ENCODE measurements at regions not wholly inside any gene's neighbourhood (a gene's known extent, or its start where the extent isn't known, plus 50 kb on each side); places are given as distances from the start of the nearest gene placed in this dataset.

DNA sequence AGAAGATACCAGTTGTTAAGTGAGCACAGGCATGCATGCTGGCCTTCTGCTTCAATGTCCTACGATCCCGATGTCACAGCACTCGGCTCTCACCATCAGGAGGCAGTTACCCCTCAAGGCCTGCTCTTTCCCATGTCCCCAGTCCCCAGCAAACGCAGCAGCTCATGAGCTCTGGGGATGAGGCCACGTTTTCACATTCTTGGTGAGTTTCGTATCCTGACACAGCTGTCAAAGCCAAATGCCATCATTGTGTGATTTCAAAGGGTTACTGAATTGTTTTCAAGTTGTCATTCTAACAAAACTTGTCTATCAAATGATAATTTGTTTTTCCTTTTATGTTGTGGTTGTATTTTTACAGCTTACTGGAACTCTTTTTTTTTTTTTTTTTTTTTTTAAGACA lies 226.9 kb upstream of the KCNG1 start:
- H3K4me3 ChIP-seq: no peak overlapping the region
- WGBS, 2 donors: 42 to 49% methylated on average over 6 of the region's 6 CpGs
- peaks cover 0 to 50% (median 25%) of the 10 kb centered on the region in 7 donors for H3K27me3 ChIP-seq
- no peaks in the 10 kb centered on the region for H3K9me3 ChIP-seq
- H3K36me3 ChIP-seq: no peaks in the 10 kb centered on the region
- DNase-seq (no peak), ATAC-seq (no peak)
- no peak overlapping the region for H3K27ac ChIP-seq
- no peaks in the 10 kb centered on the region for H3K4me1 ChIP-seq
- intact Hi-C loops (cut with DNase I): no loop called here
- TF ChIP-seq, protein P1, sequence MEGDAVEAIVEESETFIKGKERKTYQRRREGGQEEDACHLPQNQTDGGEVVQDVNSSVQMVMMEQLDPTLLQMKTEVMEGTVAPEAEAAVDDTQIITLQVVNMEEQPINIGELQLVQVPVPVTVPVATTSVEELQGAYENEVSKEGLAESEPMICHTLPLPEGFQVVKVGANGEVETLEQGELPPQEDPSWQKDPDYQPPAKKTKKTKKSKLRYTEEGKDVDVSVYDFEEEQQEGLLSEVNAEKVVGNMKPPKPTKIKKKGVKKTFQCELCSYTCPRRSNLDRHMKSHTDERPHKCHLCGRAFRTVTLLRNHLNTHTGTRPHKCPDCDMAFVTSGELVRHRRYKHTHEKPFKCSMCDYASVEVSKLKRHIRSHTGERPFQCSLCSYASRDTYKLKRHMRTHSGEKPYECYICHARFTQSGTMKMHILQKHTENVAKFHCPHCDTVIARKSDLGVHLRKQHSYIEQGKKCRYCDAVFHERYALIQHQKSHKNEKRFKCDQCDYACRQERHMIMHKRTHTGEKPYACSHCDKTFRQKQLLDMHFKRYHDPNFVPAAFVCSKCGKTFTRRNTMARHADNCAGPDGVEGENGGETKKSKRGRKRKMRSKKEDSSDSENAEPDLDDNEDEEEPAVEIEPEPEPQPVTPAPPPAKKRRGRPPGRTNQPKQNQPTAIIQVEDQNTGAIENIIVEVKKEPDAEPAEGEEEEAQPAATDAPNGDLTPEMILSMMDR (IDR thresholded peaks at IDR 0.05): no peak

DNA sequence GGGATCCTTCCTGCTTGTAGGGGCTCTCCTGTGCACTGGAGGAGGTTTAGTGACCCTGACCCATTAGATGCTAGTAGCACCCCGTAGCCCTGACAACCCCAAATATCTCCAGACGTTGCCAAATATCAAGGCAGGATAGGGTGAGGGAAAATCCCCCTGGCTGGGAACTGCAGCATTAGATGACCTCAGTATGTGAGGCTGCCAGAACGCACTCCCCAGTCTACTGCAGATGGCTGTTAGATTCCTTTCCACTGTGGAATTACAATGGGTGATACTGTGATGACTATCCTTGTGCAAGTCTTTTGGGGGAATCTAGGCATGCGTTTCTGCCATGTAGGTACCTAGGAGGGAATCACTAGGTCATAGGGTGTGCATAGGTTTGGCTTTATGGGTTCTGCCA lies 226.3 kb upstream of the KCNG1 start:
- TF ChIP-seq, protein P1 (IDR thresholded peaks at IDR 0.05): no peak
- Histone ChIP-seq H3K27me3 (peaks cover 0 to 47% (median 22%) of the 10 kb centered on the region in 7 donors), H3K9me3 (no peaks in the 10 kb centered on the region), H3K36me3 (no peaks in the 10 kb centered on the region), H3K27ac (no peak overlapping the region), H3K4me3 (no peak overlapping the region), H3K4me1 (no peaks in the 10 kb centered on the region)
- WGBS, 2 donors: 26 to 34% methylated on average over 4 of the region's 4 CpGs
- DNase-seq (no peak), ATAC-seq (peak in 1 of 8 donors; percentile 33)
- intact Hi-C loops (cut with DNase I): no loop called here

DNA sequence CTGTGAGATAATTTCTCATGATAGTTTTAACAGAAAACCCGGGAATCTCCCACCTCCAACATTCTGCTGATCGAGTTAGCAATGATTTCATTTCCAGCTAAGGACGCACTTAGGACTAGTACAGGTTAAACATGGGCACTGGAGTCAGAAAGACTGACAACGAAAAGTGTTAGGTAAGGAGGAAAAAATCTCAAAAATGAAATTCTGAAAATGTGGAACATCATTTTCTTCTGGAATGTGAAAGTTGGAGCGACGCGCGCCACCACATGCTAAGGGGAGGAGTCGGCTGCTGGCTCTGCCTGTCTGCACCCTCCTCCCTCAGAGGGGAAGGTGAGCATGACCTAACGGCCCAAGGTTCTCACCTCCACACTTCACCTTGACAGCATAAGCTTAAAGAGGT lies 221.6 kb upstream of the KCNG1 start:
- H3K27ac ChIP-seq: no peak overlapping the region
- no peaks in the 10 kb centered on the region for H3K36me3 ChIP-seq
- peaks cover 0 to 31% (median 6%) of the 10 kb centered on the region in 7 donors for H3K27me3 ChIP-seq
- no peak overlapping the region for H3K4me3 ChIP-seq
- intact Hi-C loops (cut with DNase I): no loop called here
- WGBS, 2 donors: 71 to 75% methylated on average over 10 of the region's 10 CpGs
- DNase-seq (no peak), ATAC-seq (no peak)
- H3K4me1 ChIP-seq: no peaks in the 10 kb centered on the region
- TF ChIP-seq, protein P1 (IDR thresholded peaks at IDR 0.05): no peak
- peaks cover 0 to 25% (median 13%) of the 10 kb centered on the region in 11 donors for H3K9me3 ChIP-seq

DNA sequence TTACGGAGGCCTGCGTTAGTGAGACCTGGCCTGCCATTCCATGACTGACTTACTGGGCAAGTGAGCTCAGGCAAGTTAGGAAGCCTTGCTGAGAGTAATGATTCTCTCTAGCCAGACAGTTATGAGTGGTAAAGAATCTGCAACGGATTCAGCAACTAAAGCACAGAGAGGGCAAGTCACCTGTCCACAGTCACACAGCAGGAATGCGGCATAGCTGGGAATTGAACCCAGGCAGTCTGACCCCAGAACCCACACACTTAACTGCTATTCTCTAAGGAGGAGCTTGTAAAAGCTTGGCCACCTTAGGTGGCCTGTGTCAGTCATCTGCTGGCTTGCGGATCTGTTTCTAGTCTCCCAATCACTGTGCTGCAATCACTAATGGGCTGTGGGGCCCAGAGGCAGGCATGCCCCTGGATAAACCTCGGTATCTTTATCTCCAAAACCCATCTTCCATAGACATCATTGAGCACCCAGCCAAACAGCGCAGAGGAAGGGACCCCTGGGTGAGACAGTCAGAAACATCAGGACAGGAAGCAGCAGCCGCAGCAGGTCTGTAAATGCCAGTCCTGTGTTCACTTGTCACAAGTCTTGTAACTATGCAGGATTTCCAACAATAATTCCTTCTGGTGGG lies 215.9 kb upstream of the KCNG1 start:
- ATAC-seq: no peak

More for the DNA sequence above, 215.9 kb upstream of the KCNG1 start:
- intact Hi-C loops (cut with DNase I): no loop called here
- Histone ChIP-seq H3K27ac (no peak overlapping the region), H3K9me3 (peaks cover 0 to 28% (median 13%) of the 10 kb centered on the region in 11 donors), H3K27me3 (peaks cover 0 to 21% (median 3%) of the 10 kb centered on the region in 7 donors), H3K4me3 (no peak overlapping the region), H3K36me3 (no peaks in the 10 kb centered on the region), H3K4me1 (no peaks in the 10 kb centered on the region)
- TF ChIP-seq, protein P1 (IDR thresholded peaks at IDR 0.05): no peak
- WGBS, 2 donors: 86 to 87% methylated on average over 8 of the region's 8 CpGs
- DNase-seq: no peak

Data from heart right ventricle (tissue), 16 donors.